Type B pancreatic cell (in vitro differentiated cells): ENCODE measurements at regions not wholly inside any gene's neighbourhood (a gene's known extent, or its start where the extent isn't known, plus 50 kb on each side); places are given as distances from the start of the nearest gene placed in this dataset.

ENCODE experiments used
- DNase-seq: peaks from one replicate; pipeline ENCODE4 v3.0.0; 2021; ENCODE audit warnings: mixed read lengths; ENCODE audit not compliant: unreplicated experiment; ENCODE audit errors: extremely low spot score
- H3K27ac Mint-ChIP-seq: 2 replicates; pipeline ENCODE4 v1.8.0; 2021; ENCODE audit warnings: mild to moderate bottlenecking, mixed read lengths
- H3K27me3 Mint-ChIP-seq: 2 replicates; pipeline ENCODE4 v1.8.0; 2021; ENCODE audit warnings: mixed read lengths
- H3K36me3 Mint-ChIP-seq: 2 replicates; pipeline ENCODE4 v1.8.0; 2021; ENCODE audit warnings: mixed read lengths
- H3K4me1 Mint-ChIP-seq: one replicate; pipeline ENCODE4 v1.8.0; 2021; ENCODE audit warnings: mixed read lengths; ENCODE audit not compliant: unreplicated experiment
- H3K4me3 Mint-ChIP-seq: 2 replicates; pipeline ENCODE4 v1.8.0; 2021; ENCODE audit warnings: mild to moderate bottlenecking, mixed read lengths
- H3K9me3 Mint-ChIP-seq: 2 replicates; pipeline ENCODE4 v1.8.0; 2021; ENCODE audit warnings: mixed read lengths
- TF ChIP-seq, protein P1 (sequence below): fragments of 200-600 bp; sonication (generic); conservative IDR thresholded peaks from 2 replicates; pipeline ENCODE4 v1.5.0; 2021; ENCODE audit warnings: antibody characterized with exemption, mild to moderate bottlenecking

DNA sequence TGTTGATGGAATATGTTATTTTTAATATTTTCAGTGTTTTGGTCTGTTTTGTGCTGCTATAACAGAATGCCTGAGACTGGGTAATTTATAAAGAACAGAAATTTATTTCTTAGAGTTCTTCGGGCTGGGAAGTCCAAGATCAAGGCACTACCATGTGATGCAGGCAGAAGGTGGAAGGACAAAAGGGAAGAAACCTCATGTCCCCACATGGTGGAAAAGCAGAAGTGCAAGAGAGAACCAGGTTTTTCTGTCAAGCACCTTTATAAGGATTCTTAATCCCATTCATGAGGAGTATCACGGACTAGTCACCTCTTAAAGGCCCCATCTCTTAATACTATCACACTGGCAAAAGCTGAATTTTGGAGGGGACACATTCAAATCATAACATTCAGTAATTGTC, 57.9 kb upstream of the EPHB3 start:
- H3K9me3 Mint-ChIP-seq, result peaks cover 5% of the 10 kb centered on the region
- no peak overlapping the region for H3K27ac Mint-ChIP-seq
- DNase-seq, result no peak
- H3K27me3 Mint-ChIP-seq, result peaks cover 29% of the 10 kb centered on the region
- H3K4me1 Mint-ChIP-seq, result peaks cover 21% of the 10 kb centered on the region
- no peak overlapping the region for H3K4me3 Mint-ChIP-seq
- peaks cover 3% of the 10 kb centered on the region for H3K36me3 Mint-ChIP-seq
- TF ChIP-seq, protein P1, sequence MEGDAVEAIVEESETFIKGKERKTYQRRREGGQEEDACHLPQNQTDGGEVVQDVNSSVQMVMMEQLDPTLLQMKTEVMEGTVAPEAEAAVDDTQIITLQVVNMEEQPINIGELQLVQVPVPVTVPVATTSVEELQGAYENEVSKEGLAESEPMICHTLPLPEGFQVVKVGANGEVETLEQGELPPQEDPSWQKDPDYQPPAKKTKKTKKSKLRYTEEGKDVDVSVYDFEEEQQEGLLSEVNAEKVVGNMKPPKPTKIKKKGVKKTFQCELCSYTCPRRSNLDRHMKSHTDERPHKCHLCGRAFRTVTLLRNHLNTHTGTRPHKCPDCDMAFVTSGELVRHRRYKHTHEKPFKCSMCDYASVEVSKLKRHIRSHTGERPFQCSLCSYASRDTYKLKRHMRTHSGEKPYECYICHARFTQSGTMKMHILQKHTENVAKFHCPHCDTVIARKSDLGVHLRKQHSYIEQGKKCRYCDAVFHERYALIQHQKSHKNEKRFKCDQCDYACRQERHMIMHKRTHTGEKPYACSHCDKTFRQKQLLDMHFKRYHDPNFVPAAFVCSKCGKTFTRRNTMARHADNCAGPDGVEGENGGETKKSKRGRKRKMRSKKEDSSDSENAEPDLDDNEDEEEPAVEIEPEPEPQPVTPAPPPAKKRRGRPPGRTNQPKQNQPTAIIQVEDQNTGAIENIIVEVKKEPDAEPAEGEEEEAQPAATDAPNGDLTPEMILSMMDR, result no peak

DNA sequence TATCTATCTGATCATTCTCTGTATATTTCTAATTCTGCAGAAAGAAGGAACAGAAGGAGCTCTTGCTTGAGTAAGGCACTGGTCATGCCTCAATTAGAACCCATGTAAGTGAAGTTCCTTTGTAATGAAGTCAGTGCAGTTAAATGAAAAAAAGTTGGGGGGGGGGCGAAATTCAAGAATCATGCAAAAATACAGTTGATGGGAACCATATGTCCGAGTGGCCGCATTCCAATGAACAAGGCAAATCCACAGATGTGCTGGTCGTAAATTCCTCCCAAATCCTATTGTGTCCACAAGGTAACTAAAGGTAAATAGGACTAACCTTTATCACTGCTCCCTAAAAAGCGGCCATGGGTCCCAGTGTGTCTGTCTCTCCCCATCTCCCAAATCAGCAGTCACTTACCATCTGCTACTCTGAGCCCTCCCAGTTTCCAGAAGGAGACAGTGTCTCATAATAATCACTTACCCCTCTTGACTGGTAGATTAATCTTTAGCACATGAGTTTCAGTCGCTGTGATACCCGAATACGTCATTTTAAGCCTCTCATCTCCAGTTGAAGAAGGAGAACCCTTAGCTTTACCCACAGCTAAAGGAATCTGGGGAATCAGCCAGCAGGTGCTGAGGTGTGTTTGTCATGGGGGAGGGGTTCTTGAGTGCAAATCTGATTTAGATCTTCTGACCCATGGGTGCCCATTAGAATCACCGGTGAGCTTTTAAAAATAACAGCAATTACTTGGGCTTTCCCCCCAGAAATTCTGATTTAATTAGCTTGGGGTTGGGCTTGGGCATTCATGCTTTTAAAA, 56.3 kb upstream of the EPHB3 start:
- no peak for DNase-seq
- peaks cover 3% of the 10 kb centered on the region for H3K36me3 Mint-ChIP-seq
- peaks cover 5% of the 10 kb centered on the region for H3K9me3 Mint-ChIP-seq
- no peak overlapping the region for H3K27ac Mint-ChIP-seq
- no peak overlapping the region for H3K4me3 Mint-ChIP-seq
- peaks cover 11% of the 10 kb centered on the region for H3K4me1 Mint-ChIP-seq
- H3K27me3 Mint-ChIP-seq, result peaks cover 40% of the 10 kb centered on the region
- TF ChIP-seq, protein P1, result no peak

DNA sequence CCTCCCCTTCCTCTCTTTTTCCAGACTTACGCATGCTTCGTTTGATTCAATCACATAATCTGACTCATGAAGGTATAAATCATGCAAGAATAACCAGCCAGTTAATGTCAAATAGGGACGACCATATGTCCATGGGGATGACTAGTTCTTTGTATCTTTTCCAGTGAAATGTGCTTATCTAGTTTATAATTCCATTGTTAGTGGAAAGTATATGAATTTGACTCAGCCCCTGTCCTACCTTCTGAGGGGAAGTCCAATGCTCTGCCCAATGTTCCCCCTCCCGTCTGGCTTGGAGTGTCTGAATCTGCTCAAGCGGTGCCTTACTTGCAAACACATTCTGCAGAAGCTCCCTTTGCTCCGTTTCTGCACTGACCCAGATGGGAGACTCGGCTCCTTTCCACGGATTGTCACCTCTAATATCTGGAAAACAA, 55.0 kb upstream of the EPHB3 start:
- TF ChIP-seq, protein P1, result no peak
- H3K4me3 Mint-ChIP-seq, result no peak overlapping the region
- H3K27me3 Mint-ChIP-seq, result peaks cover 53% of the 10 kb centered on the region
- H3K9me3 Mint-ChIP-seq, result peaks cover 7% of the 10 kb centered on the region
- H3K36me3 Mint-ChIP-seq, result peaks cover 4% of the 10 kb centered on the region
- no peak overlapping the region for H3K27ac Mint-ChIP-seq
- DNase-seq, result no peak
- H3K4me1 Mint-ChIP-seq, result peaks cover 4% of the 10 kb centered on the region

DNA sequence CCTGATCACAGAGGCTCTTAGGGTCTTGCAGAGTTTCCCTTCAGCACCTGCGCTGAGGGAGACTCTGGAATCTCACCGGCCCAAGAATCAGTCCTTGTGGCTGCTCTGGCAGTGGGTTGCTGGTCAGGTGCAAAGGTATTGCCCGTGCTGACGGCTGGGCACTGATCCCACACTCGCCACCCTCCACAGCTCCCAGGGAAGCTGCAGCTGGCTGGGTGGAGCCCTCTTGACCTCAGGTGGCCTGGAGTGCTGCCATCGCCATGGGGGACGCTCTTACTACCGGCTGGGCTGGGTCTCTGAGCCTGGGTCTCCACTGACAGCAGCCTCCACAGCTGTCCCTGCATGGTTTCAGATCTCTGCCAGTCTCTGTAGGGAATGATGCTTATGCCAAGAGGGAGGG, 52.6 kb upstream of the EPHB3 start:
- H3K27me3 Mint-ChIP-seq, result peaks cover 76% of the 10 kb centered on the region
- H3K4me1 Mint-ChIP-seq, result peaks cover 6% of the 10 kb centered on the region
- DNase-seq, result no peak
- peaks cover 7% of the 10 kb centered on the region for H3K9me3 Mint-ChIP-seq
- no peak overlapping the region for H3K27ac Mint-ChIP-seq
- H3K4me3 Mint-ChIP-seq, result no peak overlapping the region
- TF ChIP-seq, protein P1, result no peak
- peaks cover 7% of the 10 kb centered on the region for H3K36me3 Mint-ChIP-seq

DNA sequence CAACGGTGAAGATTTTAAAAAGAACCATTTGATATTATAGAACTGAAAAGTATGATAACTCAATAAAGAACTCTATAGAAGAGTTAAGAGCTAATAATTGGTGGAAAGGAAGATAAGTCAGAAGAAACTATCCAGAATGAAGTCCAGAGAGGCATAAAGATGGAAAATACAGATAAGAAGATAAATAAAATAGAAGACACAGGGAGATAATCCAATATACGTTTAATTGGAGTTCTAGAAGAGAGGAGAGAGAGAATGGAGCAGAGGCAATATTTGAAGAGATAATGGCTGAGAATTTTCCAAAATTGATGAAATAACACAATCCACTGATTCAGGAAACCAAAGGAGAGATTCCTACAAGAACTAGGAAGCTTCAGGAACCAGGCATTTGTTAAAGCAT, 49.8 kb upstream of the EPHB3 start:
- no peak overlapping the region for H3K27ac Mint-ChIP-seq
- DNase-seq, result no peak
- peaks cover 7% of the 10 kb centered on the region for H3K36me3 Mint-ChIP-seq
- peaks cover 7% of the 10 kb centered on the region for H3K4me1 Mint-ChIP-seq
- H3K27me3 Mint-ChIP-seq, result peaks cover 84% of the 10 kb centered on the region
- peak overlapping the region; percentile 10 for H3K4me3 Mint-ChIP-seq
- H3K9me3 Mint-ChIP-seq, result peaks cover 7% of the 10 kb centered on the region
- TF ChIP-seq, protein P1, result no peak
